ENCODE measurements at regions not wholly inside any gene's neighbourhood (a gene's known extent, or its start where the extent isn't known, plus 50 kb on each side); places are given as distances from the start of the nearest gene placed in this dataset.
A peak's percentile ranks its signal among the peaks of the same experiment; 100 is the strongest.

GRCh38 chr4:140311257-140311835 lies 62.1 kb upstream of the SCOC start:
- no peak for TF ChIP-seq CTCF (IDR thresholded peaks at IDR 0.05)

GRCh38 chr4:140309124-140309870 lies 64.1 kb upstream of the SCOC start:
- no peaks in the 10 kb centered on the region for H3K36me3 ChIP-seq
- H3K27ac ChIP-seq = peak overlapping the region; percentile 61 to 82
- no peaks in the 10 kb centered on the region for H3K27me3 ChIP-seq (replicated peaks; ENCODE audit: insufficient read depth)
- peaks cover 14 to 23% of the 10 kb centered on the region in 2 donors for H3K4me1 ChIP-seq (ENCODE audit: control insufficient read depth in 1 of 2, low read depth in 2 of 2)
- no peak for ATAC-seq (ENCODE audit: insufficient number of reproducible peaks, low FRiP score, low read depth)
- DNase-seq (ENCODE audit: low spot score) = no peak
- no peak overlapping the region for H3K4me3 ChIP-seq
- no peak for TF ChIP-seq CTCF (IDR thresholded peaks at IDR 0.05)
- H3K9me3 ChIP-seq = no peaks in the 10 kb centered on the region

More at GRCh38 chr4:140311257-140311835, 62.1 kb upstream of the SCOC start:
- no peak for ATAC-seq (ENCODE audit: insufficient number of reproducible peaks, low FRiP score, low read depth)
- DNase-seq (ENCODE audit: low spot score) = no peak
- Histone ChIP-seq H3K4me1 (ENCODE audit: control insufficient read depth in 1 of 2, low read depth in 2 of 2) (peaks cover 20 to 31% of the 10 kb centered on the region in 2 donors), H3K36me3 (no peaks in the 10 kb centered on the region), H3K9me3 (no peaks in the 10 kb centered on the region), H3K27me3 (replicated peaks; ENCODE audit: insufficient read depth) (no peaks in the 10 kb centered on the region), H3K4me3 (no peak overlapping the region), H3K27ac (no peak overlapping the region)

GRCh38 chr4:140308366-140309123 lies 64.9 kb upstream of the SCOC start:
- peak; percentile 83 for ATAC-seq (ENCODE audit: insufficient number of reproducible peaks, low FRiP score, low read depth)
- Histone ChIP-seq H3K9me3 (no peaks in the 10 kb centered on the region), H3K27ac (peak overlapping the region; percentile 61 to 82), H3K36me3 (no peaks in the 10 kb centered on the region), H3K4me3 (peak overlapping the region; percentile 60), H3K27me3 (replicated peaks; ENCODE audit: insufficient read depth) (no peaks in the 10 kb centered on the region), H3K4me1 (ENCODE audit: control insufficient read depth in 1 of 2, low read depth in 2 of 2) (peaks cover 14 to 23% of the 10 kb centered on the region in 2 donors)
- TF ChIP-seq CTCF (IDR thresholded peaks at IDR 0.05) = no peak
- DNase-seq (ENCODE audit: low spot score) = peak; percentile 30

- TF ChIP-seq CTCF (IDR thresholded peaks at IDR 0.05) = no peak
- Histone ChIP-seq H3K27ac (no peak overlapping the region), H3K36me3 (no peaks in the 10 kb centered on the region), H3K9me3 (no peaks in the 10 kb centered on the region), H3K4me3 (no peak overlapping the region), H3K27me3 (replicated peaks; ENCODE audit: insufficient read depth) (no peaks in the 10 kb centered on the region), H3K4me1 (ENCODE audit: control insufficient read depth in 1 of 2, low read depth in 2 of 2) (peaks cover 14 to 23% of the 10 kb centered on the region in 2 donors)
- ATAC-seq (ENCODE audit: insufficient number of reproducible peaks, low FRiP score, low read depth) (no peak), DNase-seq (ENCODE audit: low spot score) (no peak)
Measured at GRCh38 chr4:140305053-140305452, 68.4 kb upstream of the SCOC start.

- no peak overlapping the region for H3K27ac ChIP-seq
- H3K36me3 ChIP-seq = no peaks in the 10 kb centered on the region
- no peak for TF ChIP-seq CTCF (IDR thresholded peaks at IDR 0.05)
- DNase-seq (ENCODE audit: low spot score) = no peak
- no peak for ATAC-seq (ENCODE audit: insufficient number of reproducible peaks, low FRiP score, low read depth)
- no peak overlapping the region for H3K4me3 ChIP-seq
- no peaks in the 10 kb centered on the region for H3K9me3 ChIP-seq
- H3K4me1 ChIP-seq (ENCODE audit: control insufficient read depth in 1 of 2, low read depth in 2 of 2) = peaks cover 7 to 16% of the 10 kb centered on the region in 2 donors
- no peaks in the 10 kb centered on the region for H3K27me3 ChIP-seq (replicated peaks; ENCODE audit: insufficient read depth)
Measured at GRCh38 chr4:140304346-140304745, 69.1 kb upstream of the SCOC start.
